Stimulated activated CD4-positive, alpha-beta T cell treated with anti-CD3 and anti-CD28 coated beads, Interleukin-12 subunit alpha, Interleukin-12 subunit beta, amount 100 ng/mL, for 48 hours (primary cell): ENCODE measurements at regions not wholly inside any gene's neighbourhood (a gene's known extent, or its start where the extent isn't known, plus 50 kb on each side); places are given as distances from the start of the nearest gene placed in this dataset.

Experiments used
- DNase-seq, 3 donors: peaks; one replicate each; pipeline ENCODE4 v3.0.0-alpha.2; 2020; ENCODE audit warnings: low read depth in 2 of 3, low spot score in 1 of 3

DNA sequence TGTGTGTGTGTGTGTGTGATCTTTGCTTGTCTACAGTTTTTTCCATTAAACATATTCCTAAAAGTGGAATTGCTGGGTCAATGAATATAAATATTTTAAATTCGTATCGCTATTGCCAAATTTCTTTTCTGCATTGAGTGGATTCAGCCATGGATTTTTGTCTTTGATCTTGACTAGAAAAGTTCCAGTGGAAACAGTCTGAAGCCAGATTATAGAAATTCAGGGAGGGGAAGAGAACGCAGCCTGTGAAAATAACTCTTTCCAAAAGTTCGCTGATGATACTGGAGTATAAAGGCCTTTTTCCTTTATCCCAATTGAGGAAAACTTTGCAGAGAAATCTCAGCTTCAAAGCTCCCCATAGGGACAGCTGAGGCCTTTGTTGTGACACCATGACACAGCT lies 292.3 kb upstream of the CD180 start:
- DNase-seq = no peak

DNA sequence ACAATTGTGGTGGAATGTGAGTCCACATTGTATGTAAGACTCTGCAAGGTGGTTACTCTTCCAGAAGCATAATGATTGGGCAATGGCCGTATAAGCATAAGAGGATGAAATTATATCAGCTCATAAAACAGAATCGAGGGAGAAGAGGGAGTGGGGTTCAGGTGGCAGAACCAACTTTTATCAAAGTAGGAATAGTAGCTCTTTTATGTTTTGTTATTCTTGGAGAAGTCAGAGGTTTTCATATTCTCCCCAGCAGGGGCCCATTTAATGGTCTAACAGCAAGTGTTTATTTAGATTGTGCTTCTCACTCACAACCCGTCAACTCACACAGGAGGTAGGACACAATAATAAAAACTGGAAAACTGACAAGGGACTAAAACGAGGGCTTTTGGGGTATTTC lies 291.3 kb upstream of the CD180 start:
- DNase-seq = no peak

DNA sequence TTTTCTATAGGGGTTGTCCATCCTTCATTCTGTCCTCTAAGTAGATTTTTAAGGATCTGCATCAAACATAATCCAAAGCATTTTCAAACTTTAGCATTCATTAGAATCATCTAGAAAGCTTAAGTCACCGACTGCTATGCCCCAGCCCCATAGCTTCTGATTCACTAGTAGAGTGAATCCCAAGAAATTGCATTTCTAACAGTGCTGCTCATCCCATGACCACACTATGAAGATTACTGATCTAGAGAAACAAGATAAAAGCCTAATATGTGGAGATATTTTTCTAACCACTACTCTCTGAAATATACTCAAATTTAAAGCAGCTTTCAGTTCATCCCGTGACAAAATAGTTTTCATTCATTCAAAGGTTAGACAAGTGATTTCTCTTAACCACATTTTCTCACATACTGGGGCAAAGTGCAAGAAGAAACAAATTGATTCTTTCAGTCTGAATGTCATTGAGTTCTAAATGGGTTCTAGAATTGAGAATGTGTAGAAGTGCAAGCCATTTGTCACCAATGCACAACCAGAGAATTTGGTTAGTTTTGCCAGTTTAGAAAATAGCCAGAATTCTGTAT lies 286.9 kb upstream of the CD180 start:
- no peak for DNase-seq

DNA sequence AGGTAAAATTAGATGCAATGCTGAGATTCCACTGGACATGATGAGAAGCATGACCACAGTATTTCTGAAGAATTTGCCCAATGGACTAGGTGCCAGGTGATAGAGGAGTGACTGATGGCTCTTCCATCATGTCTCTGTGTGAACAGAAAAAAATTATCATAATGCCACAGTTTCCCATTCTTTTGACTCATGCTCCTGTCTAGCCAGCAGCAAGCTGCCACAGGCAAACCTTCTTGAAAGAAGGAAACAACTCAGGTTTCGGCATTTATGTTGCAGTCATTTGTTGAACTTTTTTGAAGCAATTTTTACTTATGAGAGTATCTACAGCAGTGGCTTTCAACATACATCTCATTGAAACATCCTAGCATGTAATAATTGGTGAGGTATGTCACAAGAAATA lies 284.8 kb upstream of the CD180 start:
- DNase-seq = no peak

DNA sequence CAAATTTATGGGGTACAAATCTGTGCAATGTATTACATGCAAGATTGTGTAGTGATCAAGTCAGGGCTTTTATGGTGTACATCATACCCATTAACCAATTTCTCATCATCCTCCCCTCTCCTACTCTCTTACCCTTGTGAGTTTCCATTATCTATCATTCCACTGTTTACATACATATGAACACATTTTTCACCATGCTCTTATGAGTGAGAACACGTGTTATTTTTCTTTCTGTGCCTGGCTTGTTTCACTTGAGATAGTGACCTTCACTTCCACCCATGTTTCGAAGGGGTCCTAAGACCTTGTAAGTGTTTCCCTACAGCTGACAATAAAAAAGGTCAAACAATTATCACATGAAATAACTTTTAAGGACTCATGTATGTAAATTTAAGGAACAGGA lies 281.7 kb upstream of the CD180 start:
- DNase-seq = no peak

DNA sequence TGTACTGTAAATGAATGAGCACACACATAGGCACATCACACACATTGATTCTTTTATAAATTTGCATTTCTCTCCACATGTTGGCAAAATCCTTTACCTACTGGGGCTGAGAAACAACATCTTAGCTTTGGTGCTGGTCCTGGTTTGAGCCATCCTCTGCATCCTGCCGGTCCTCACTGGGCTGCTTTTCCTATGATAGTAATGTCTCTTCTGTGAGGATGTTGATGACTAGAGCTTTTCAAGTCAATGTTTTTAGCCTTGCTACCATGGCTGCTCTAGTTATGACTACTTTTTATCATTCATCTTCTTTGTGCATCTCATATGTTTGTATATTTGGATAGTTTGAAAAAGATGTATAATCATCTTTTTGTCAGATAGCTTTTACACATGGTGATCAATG lies 280.4 kb upstream of the CD180 start:
- no peak for DNase-seq

DNA sequence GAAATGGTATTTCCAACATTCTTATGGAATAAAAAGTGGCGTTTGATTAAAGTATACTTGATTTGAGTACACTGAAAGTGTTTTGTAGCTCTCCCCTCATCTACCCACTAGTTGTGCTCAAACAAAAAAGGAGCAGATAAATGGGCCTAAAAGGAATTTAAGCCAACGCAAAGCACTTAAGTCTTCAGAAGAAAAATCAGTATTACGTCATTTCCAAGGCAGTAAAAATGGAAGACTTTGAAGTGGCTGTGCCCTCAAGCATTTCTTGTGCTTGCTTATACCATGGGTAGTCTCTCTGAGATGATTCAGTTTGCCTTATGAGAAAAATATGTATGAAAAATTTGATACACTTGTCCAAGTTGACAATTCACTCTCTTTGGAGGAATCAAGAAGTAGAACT lies 279.9 kb upstream of the CD180 start:
- no peak for DNase-seq

DNA sequence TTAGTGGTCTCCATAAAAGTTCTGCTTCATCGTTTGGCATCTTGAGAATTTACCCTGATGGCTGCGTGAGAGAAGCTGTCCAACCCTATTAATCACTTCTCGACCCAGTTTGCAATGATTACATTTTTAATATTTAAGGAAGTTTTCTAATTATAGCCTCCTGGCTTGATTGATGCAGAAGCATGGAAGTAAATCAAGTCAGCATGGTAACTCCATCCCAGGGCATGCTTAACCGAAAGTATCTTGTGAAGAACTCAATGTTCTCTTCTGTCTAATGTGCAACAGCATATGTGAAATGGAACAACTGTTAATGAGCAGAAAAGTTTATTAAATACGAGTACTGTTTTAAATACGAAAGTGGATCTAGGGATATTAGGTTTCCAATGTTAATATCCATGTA lies 278.9 kb upstream of the CD180 start:
- no peak for DNase-seq

DNA sequence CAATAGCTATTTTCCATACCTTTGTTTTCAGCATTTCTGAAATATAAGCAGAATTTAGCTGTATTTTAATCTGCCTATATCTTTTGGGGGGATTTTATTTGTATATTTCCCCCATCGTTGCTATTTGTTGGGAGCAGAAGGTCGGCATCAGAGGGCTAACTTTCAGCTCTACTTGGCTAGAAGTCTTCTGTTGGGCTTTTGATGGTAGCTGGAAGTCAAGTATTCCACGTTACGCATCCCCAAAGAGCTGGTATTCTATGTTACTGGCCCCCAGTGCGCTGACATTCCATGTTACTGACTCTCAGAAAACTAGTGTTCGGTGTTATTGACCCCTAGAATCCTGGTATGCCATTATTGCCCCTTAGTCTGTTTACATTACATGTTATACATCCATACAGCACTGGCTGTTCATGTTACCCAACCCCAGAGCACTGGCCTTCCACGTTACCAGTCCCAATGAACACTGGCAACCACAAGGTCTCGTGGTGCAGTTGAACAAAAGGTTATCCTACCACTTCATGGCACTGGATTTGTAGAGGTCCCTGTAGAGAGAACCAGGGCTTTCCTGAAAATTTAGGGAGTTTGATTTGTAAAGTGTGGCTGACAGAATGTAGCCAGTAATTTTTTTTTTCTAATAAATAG lies 278.1 kb upstream of the CD180 start:
- no peak for DNase-seq

DNA sequence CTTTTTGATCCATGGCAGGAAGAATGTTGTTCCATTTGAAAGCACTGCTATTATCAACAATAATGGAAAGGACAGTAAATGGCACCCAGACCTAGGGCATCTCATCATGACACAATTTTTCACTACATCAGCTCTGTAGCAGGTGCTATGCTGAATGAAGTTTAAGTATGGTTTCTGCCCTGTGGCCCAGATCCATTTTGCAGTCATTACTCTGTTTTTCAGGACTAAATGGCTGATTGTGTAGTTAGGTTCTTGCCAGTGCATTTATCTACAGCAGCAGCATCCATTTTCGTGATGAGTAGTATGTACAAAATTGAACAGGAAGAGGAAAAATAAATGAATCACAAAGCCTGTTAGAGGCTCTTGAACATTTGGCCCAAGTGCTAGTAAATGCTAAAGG lies 270.5 kb upstream of the CD180 start:
- DNase-seq = no peak

DNA sequence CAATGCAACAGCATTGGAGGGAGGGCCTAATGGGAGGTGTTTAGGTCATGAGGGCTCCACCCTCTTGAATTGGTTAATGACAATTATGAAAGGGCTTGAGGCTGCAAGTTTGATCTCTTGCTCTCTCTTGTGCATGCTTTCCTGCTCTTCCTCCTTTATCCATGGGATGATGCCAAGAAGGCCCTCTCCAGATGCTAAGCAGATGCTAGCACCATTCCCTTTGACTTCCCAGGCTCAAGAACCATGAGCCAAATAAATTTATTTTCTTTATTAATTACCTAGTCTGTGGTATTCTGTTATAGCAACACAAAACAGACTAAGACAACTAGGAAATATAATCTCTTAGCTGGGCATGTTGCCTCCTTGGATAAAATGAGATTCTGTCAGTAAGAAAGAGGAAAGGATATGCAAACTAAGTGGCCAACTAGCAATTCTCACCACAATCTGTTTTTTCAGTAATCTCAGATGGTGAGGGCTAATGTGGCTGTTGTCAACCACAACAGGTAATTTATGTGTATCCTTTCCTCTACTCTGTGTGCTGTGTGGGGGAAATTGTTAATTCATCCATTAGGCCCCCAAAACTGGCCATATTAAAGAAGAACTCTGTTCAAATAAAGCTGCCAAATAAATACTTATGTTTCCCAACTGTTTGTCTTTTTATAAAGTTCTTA lies 269.1 kb upstream of the CD180 start:
- no peak for DNase-seq

DNA sequence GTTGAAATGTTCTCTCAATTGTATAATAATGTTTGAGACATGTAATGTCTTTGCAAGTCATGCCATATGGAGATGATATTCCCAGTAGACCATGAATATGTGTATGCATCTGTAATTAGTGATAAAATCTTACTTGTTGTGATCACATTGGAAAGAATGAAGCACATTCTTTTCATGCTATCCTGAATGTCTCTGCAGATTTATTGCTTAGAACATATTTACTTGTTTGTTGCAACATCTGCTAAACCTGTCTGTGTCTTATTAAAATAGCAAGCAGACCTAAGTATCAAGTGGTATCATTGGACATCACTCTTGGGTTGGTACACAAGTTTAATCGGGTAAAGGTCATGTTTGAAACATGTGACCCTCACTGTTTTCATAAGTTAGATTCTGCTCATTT lies 265.5 kb upstream of the CD180 start:
- DNase-seq = no peak

DNA sequence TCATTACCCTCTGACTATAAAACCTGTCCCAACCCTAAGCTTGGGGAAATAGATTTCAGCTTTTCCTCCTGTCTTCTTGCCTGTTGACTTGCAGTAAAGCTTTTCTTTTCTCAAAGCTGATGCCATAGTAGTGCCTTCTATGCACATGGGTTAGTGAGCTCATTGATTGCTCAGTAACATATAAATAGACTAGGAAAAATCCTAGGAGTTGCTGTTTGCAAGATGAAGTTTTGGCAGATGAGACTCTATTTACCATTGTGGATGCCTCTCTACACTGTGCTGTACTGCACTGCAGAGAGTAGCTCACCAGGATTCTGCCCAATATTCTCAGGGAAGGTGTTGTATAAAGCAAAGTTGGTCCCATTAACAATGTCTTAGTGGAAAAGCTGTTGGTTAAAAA lies 262.7 kb upstream of the CD180 start:
- DNase-seq = no peak

DNA sequence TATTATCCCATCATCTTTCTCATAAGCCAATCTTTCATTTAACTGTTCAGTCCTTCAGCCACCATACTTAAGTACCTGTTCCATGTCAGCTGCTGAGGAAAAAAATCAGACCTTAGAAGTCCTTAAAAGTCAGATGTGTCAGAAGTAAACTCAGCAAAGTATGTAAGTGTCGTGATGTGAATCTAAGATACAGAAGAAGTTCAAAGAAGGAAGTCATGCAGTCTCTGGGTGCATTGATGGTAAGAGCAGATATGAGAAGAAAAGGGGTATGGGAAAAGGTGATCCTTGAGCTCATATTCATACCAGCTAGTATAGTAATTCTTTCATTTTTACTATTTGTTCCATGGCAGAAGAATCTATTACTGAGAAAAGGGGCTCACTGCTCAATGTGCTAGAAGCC lies 259.4 kb upstream of the CD180 start:
- DNase-seq = no peak

DNA sequence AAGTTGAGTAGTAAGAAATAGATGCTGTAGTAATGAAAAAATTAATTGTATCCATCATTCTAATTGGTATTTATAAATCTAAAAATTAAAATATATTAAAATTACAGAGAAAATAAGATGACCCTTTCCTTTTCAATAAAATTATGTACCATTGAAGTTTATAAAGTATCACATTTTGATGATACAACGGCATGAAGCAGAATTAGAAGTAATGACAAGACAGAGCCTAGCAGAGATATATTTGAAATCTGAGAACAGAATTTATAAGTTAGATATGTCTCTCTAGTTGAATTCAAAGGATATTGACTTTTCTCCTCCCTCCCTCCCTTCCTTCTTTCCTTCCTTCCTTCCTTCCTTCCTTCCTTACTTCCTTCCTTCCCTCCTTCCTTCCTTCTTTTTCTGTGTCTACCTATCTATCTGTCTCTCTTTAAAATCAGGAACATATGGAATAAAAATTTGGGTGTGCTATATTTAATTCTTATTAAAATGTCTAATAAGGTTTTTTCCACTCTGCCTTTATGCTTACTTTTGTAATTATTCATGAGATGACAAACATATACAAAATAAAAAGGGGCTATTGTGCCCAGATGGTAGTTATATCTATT lies 258.5 kb upstream of the CD180 start:
- DNase-seq = no peak

DNA sequence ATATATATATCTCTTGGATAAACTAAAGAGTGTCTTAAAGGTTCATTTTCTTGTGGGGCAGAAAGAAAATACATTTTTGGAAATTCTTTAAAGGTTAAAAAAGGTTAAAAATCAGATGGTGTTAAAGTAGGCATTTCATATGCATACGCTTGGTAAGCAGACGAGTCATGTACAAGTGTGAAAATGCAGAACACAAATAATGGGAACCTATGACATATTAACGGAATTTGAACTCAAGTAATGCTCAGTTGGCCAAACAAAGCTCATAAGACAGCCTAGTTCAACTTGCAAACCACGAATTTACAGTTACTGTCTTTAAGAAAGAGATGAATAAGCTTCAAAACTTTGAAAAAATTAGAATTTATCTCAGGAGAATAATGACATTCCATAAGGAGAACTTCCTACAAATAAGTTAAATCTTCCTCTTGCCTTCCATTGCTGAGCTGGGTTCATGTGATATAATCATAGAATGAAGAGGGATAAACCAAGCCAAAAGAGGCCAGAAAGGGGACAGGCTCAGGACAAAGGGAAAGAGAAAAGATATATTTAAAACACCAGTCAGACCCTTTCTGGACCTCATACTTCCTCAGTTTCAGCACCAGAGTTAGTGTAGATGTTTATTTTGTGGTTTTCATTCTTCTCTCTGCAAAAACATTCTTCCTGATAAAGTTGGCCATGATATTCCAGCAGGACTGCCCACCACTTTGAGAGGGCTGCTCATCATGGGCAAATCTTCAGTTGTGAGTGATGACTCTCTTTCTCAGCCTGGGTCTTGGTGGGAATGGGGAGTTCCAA lies 256.7 kb upstream of the CD180 start:
- no peak for DNase-seq

DNA sequence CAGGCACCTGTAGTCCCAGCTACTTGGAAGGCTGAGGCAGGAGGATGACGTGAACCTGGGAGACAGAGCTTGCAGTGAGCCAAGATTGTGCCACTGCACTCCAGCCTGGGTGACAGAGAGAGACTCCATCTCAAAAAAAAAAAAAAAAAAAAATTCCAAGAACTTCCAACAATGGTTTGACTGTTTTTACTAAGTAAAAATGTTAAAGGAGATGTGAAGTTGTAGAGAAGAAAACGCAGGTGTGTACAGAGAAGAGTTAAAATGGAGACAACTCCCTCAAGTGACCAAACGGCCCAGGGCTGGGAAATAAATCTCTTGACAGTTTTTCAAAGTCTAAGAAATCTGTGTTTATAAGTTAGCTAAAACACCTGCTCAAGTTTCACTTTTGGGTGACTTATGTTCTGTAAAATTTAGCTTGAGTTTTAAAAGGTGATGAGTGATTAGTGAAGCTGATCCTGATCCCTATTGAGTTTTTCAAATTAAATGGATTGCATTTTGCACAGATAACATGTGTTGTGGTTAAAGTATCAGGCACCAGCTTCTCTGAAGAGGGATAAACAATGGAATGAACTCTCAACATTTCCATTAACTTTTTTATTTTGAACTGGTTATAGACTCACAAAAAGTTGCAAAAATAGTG lies 255.2 kb upstream of the CD180 start:
- DNase-seq = no peak

DNA sequence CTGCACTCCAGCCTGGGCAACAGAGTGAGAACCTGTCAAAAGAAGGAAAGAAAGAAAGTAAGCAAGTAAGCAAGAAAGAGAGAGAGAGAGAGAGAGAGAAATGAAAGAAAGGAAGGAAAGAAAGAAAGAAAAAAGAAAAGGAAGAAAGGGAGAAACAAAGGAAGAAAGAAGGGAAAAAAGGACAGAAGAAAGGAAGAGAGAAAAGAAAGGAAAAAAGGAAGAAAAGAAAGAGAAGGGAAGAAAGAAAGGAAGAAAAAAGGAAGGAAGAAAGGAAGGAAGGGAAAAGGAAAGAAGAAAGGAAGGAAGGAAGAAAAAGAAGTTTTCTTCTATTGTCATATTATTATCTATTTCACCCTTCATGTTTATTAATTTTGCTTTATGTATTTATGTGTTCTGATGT lies 251.1 kb upstream of the CD180 start:
- DNase-seq = no peak

DNA sequence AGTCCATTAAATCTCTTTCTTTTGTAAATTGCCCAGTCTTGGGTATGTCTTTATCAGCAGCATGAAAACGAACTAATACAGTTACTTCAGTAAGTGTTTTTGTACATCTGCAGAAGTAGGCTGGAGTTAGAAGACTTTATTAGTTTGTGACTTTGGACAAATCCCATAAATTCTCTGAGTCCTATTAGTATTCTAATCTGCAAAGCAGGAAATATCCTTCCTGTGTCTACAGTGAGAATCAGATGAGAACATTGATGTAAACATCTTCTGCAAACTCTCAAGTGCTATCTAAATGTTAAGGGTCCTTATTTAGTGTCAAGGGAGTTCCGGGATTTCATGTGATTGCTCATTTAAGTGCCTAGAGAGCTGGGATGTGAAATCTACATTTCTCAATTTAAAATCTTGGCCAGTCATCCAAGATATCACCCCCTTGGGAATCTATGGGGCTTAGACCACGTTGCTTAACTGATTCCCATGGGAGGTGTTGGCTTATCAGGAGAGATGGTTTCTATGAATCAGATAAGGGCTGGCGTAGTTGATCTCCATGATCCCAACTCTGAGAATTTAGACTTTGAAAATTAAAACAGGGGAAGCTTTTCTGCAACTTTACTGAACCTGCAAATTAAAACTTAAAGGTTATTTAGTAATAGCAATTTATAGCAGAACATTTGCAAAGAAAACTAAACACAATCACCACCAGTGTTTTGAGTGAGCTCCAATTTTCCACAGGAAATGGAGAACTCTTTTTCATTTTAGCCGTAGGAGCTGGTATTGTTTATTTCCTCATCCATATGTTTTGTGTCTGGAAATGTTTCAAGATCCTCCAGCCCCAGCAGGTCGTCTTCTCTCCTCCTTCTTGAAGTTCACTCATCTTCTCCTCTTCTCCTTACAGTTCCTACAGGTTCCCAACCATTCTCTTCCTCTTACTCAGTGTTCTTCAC lies 241.6 kb upstream of the CD180 start:
- no peak for DNase-seq

DNA sequence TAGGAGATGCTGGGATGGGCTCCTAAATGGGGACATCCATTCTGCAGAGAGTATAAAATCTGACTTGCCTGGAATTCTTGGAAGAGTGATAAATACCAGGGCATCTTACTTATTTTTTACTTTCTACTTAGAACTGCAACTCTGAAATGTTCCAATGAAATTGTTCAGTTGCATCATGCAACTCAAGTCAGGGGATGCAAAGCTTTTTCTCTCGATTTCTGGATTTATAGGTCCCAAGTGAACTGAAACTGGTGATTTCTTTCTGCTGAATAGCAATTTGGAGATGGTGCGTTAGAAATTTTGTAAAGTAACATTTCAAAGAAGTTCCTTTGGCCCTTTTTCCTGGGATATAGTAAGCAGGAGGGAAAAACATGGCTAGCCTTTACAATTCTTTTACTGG lies 238.4 kb upstream of the CD180 start:
- no peak for DNase-seq
